ENCODE measurements at regions not wholly inside any gene's neighbourhood (a gene's known extent, or its start where the extent isn't known, plus 50 kb on each side); places are given as distances from the start of the nearest gene placed in this dataset.

DNA sequence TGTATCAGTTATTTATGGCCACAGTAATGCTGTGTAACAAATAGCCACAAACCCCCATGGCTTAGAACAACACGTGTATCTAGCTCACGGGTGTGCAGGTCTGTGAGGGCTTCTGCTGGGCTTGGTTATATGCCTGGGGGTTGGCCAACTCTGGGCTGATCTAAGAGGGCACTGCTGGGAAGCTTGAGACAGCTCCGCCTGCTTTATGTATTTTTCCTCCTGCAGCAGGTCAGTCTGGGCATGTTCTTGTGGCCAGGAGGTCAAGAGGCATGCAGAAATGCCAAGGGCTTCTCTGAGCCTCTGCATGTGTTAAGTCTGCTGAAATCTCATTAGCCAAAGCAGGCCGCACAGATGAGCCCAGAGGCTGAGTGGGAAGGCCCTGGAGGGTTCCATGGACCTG, 105.8 kb downstream of the ZNF664 start:
- no peak for TF ChIP-seq POLR2AphosphoS5 (IDR thresholded peaks at IDR 0.05; ENCODE audit: borderline replicate concordance, low read depth, low read length)
- TF ChIP-seq EZH2 (IDR thresholded peaks at IDR 0.05): no peak
